NCI-H1092 (cell line): ENCODE measurements at regions not wholly inside any gene's neighbourhood (a gene's known extent, or its start where the extent isn't known, plus 50 kb on each side); places are given as distances from the start of the nearest gene placed in this dataset.

Source experiments
- DNase-seq: peaks from one replicate; lab custom pipeline; 2025; lab: John Stamatoyannopoulos, UW

GRCh38 chr6:225907-226306 lies 66.4 kb upstream of the DUSP22 start:
- no peak for DNase-seq

GRCh38 chr6:226516-227073 lies 65.7 kb upstream of the DUSP22 start:
- no peak for DNase-seq

- DNase-seq: no peak
These were observed 65.1 kb upstream of the DUSP22 start for GRCh38 chr6:227074-227782.

GRCh38 chr6:227812-228338 lies 64.4 kb upstream of the DUSP22 start:
- DNase-seq: no peak

- no peak for DNase-seq
These were observed 63.2 kb upstream of the DUSP22 start for GRCh38 chr6:228881-229651.

- DNase-seq: no peak
These were observed 60.5 kb upstream of the DUSP22 start for GRCh38 chr6:231779-232178.

- no peak for DNase-seq
These were observed 59.2 kb upstream of the DUSP22 start for GRCh38 chr6:232982-233640.

- no peak for DNase-seq
These were observed 57.4 kb upstream of the DUSP22 start for GRCh38 chr6:234706-235372.

GRCh38 chr6:235763-236360 lies 56.4 kb upstream of the DUSP22 start:
- no peak for DNase-seq

- DNase-seq: no peak
These were observed 55.8 kb upstream of the DUSP22 start for GRCh38 chr6:236519-236918.

- no peak for DNase-seq
These were observed 52.1 kb upstream of the DUSP22 start for GRCh38 chr6:240151-240550.

GRCh38 chr6:241336-241865 lies 50.9 kb upstream of the DUSP22 start:
- DNase-seq: no peak
